HEK293 (cell line): ENCODE measurements at regions not wholly inside any gene's neighbourhood (a gene's known extent, or its start where the extent isn't known, plus 50 kb on each side); places are given as distances from the start of the nearest gene placed in this dataset.

ENCODE experiments used
- CTCF ChIA-PET: fragments of 350-600 bp; formaldehyde crosslinking; extraction: SDS; loops from one replicate; lab custom pipeline; 2021; ENCODE audit warnings: antibody characterized with exemption; lab: Yijun Ruan, JAX
- POLR2A ChIA-PET: fragments of 300-600 bp; formaldehyde crosslinking; extraction: SDS; loops from one replicate; lab custom pipeline; 2020; ENCODE audit warnings: antibody characterized with exemption, inconsistent platforms; lab: Yijun Ruan, JAX
- H3K27ac ChIP-seq: fragments of 200-500 bp; sonication (Bioruptor generic); 2 replicates; pipeline ENCODE4 v1.5.1; 2014; ENCODE audit warnings: low read depth, low read length, control low read depth, inconsistent platforms; ENCODE audit errors: extremely low read depth
- H3K36me3 ChIP-seq, 2 experiments: fragments of 200-500 bp in 1 of 2; sonication (Bioruptor generic) in 1 of 2; 1 replicate in 1 of 2; 2 replicates in 1 of 2; pipeline ENCODE4 v1.5.1; 2014 to 2017; ENCODE audit warnings: inconsistent platforms in 2 of 2, low read length in 2 of 2; ENCODE audit not compliant: control insufficient read depth in 2 of 2, insufficient read depth in 1 of 2
- H3K4me1 ChIP-seq: fragments of 200-500 bp; sonication (Bioruptor generic); 2 replicates; pipeline ENCODE4 v1.5.1; 2014; ENCODE audit warnings: mild to moderate bottlenecking, low read length, inconsistent platforms; ENCODE audit not compliant: control insufficient read depth, insufficient read depth
- H3K4me3 ChIP-seq: 2 replicates; pipeline ENCODE4 v1.5.1; 2011; ENCODE audit warnings: low read depth, mild to moderate bottlenecking, control low read depth, low read length, moderate library complexity
- H3K9me3 ChIP-seq: fragments of 200-500 bp; sonication (Bioruptor generic); 2 replicates; pipeline ENCODE4 v1.5.1; 2014; ENCODE audit warnings: low read depth, low read length, inconsistent platforms; ENCODE audit not compliant: control insufficient read depth, insufficient read depth
- CTCF ChIP-seq: fragments of 450-650 bp; formaldehyde crosslinking; IDR thresholded peaks from 2 replicates; pipeline ENCODE4 v1.5.1; 2016; ENCODE audit warnings: missing biosample characterization, missing genetic modification characterization
- EGR2 ChIP-seq: fragments of 450-650 bp; formaldehyde crosslinking; IDR thresholded peaks from 2 replicates; pipeline ENCODE4 v1.5.1; 2016; ENCODE audit warnings: low read depth, missing biosample characterization, missing genetic modification characterization
- FEZF1 ChIP-seq: fragments of 450-650 bp; formaldehyde crosslinking; IDR thresholded peaks from 2 replicates; pipeline ENCODE4 v1.5.1; 2016; ENCODE audit warnings: missing biosample characterization, missing genetic modification characterization
- REPIN1 ChIP-seq: fragments of 450-650 bp; formaldehyde crosslinking; IDR thresholded peaks from 2 replicates; pipeline ENCODE4 v1.5.1; 2017; ENCODE audit warnings: missing biosample characterization, missing genetic modification characterization, low read depth
- SCRT2 ChIP-seq: fragments of 450-650 bp; formaldehyde crosslinking; IDR thresholded peaks from 2 replicates; pipeline ENCODE4 v1.5.1; 2016; ENCODE audit warnings: missing biosample characterization, missing genetic modification characterization
- YY2 ChIP-seq: fragments of 450-650 bp; formaldehyde crosslinking; IDR thresholded peaks from 2 replicates; pipeline ENCODE4 v1.5.1; 2016; ENCODE audit warnings: missing biosample characterization, missing genetic modification characterization
- ZBTB7A ChIP-seq: fragments of 450-650 bp; formaldehyde crosslinking; IDR thresholded peaks from 2 replicates; pipeline ENCODE4 v1.5.1; 2016; ENCODE audit warnings: low read depth, missing biosample characterization, missing genetic modification characterization
- ZNF140 ChIP-seq: fragments of 450-650 bp; formaldehyde crosslinking; IDR thresholded peaks from 2 replicates; pipeline ENCODE4 v1.5.1; 2016; ENCODE audit warnings: missing biosample characterization, missing genetic modification characterization
- ZNF214 ChIP-seq: fragments of 450-650 bp; formaldehyde crosslinking; IDR thresholded peaks from 2 replicates; pipeline ENCODE4 v1.5.1; 2017; ENCODE audit warnings: missing biosample characterization, mild to moderate bottlenecking, missing genetic modification characterization, borderline replicate concordance
- ZNF239 ChIP-seq: fragments of 450-650 bp; formaldehyde crosslinking; IDR thresholded peaks from 2 replicates; pipeline ENCODE4 v1.5.1; 2016; ENCODE audit warnings: missing biosample characterization, missing genetic modification characterization
- ZNF26 ChIP-seq: fragments of 450-650 bp; formaldehyde crosslinking; IDR thresholded peaks from 2 replicates; pipeline ENCODE4 v1.5.1; 2016; ENCODE audit warnings: missing biosample characterization, missing genetic modification characterization
- ZNF280C ChIP-seq: fragments of 450-650 bp; formaldehyde crosslinking; IDR thresholded peaks from 2 replicates; pipeline ENCODE4 v1.5.1; 2016; ENCODE audit warnings: missing biosample characterization, missing genetic modification characterization
- ZNF302 ChIP-seq: fragments of 450-650 bp; formaldehyde crosslinking; IDR thresholded peaks from 2 replicates; pipeline ENCODE4 v1.5.1; 2016; ENCODE audit warnings: missing biosample characterization, missing genetic modification characterization, low read depth
- ZNF311 ChIP-seq: fragments of 450-650 bp; formaldehyde crosslinking; IDR thresholded peaks from 2 replicates; pipeline ENCODE4 v1.5.1; 2017; ENCODE audit warnings: missing biosample characterization, missing genetic modification characterization, borderline replicate concordance
- ZNF335 ChIP-seq: fragments of 450-650 bp; formaldehyde crosslinking; conservative IDR thresholded peaks from 2 replicates; pipeline ENCODE4 v1.5.1; 2016; ENCODE audit warnings: missing biosample characterization, missing genetic modification characterization
- ZNF354C ChIP-seq: fragments of 450-650 bp; formaldehyde crosslinking; IDR thresholded peaks from 2 replicates; pipeline ENCODE4 v1.5.1; 2016; ENCODE audit warnings: missing biosample characterization, missing genetic modification characterization, low read depth, borderline replicate concordance
- ZNF426 ChIP-seq: fragments of 450-650 bp; formaldehyde crosslinking; IDR thresholded peaks from 2 replicates; pipeline ENCODE4 v1.5.1; 2017; ENCODE audit warnings: missing biosample characterization, missing genetic modification characterization, mild to moderate bottlenecking, inconsistent platforms, moderate library complexity
- ZNF48 ChIP-seq: fragments of 450-650 bp; formaldehyde crosslinking; IDR thresholded peaks from 2 replicates; pipeline ENCODE4 v1.5.1; 2016; ENCODE audit warnings: missing biosample characterization, missing genetic modification characterization
- ZNF488 ChIP-seq: fragments of 450-650 bp; formaldehyde crosslinking; IDR thresholded peaks from 2 replicates; pipeline ENCODE4 v1.5.1; 2016; ENCODE audit warnings: missing biosample characterization, missing genetic modification characterization
- ZNF544 ChIP-seq: fragments of 450-650 bp; formaldehyde crosslinking; IDR thresholded peaks from 2 replicates; pipeline ENCODE4 v1.5.0; 2017; ENCODE audit warnings: missing biosample characterization, missing genetic modification characterization
- ZNF548 ChIP-seq: fragments of 450-650 bp; formaldehyde crosslinking; IDR thresholded peaks from 2 replicates; pipeline ENCODE4 v1.5.1; 2016; ENCODE audit warnings: missing biosample characterization, missing genetic modification characterization
- ZNF555 ChIP-seq: fragments of 450-650 bp; formaldehyde crosslinking; conservative IDR thresholded peaks from 2 replicates; pipeline ENCODE4 v1.5.1; 2017; ENCODE audit warnings: missing biosample characterization, mild to moderate bottlenecking, missing genetic modification characterization, inconsistent platforms
- ZNF585B ChIP-seq: fragments of 450-650 bp; formaldehyde crosslinking; IDR thresholded peaks from 2 replicates; pipeline ENCODE4 v1.5.1; 2016; ENCODE audit warnings: missing biosample characterization, missing genetic modification characterization
- ZNF600 ChIP-seq: fragments of 450-650 bp; formaldehyde crosslinking; IDR thresholded peaks from 2 replicates; pipeline ENCODE4 v1.5.1; 2016; ENCODE audit warnings: missing biosample characterization, missing genetic modification characterization
- ZNF660 ChIP-seq: fragments of 450-650 bp; IDR thresholded peaks from 2 replicates; pipeline ENCODE4 v1.5.1; 2018; ENCODE audit warnings: missing biosample characterization, mild to moderate bottlenecking, missing genetic modification characterization
- ZNF664 ChIP-seq: fragments of 450-650 bp; formaldehyde crosslinking; IDR thresholded peaks from 2 replicates; pipeline ENCODE4 v1.5.1; 2016; ENCODE audit warnings: missing biosample characterization, missing genetic modification characterization
- ZNF677 ChIP-seq: fragments of 450-650 bp; IDR thresholded peaks from 2 replicates; pipeline ENCODE4 v1.5.0; 2018; ENCODE audit warnings: missing biosample characterization, mild to moderate bottlenecking, missing genetic modification characterization, moderate library complexity
- ZNF704 ChIP-seq: fragments of 450-650 bp; formaldehyde crosslinking; IDR thresholded peaks from 2 replicates; pipeline ENCODE4 v1.5.1; 2016; ENCODE audit warnings: missing biosample characterization, missing genetic modification characterization
- ZNF776 ChIP-seq: fragments of 450-650 bp; formaldehyde crosslinking; IDR thresholded peaks from 2 replicates; pipeline ENCODE4 v1.5.0; 2017; ENCODE audit warnings: missing biosample characterization, missing genetic modification characterization, borderline replicate concordance
- ZNF785 ChIP-seq: fragments of 450-650 bp; formaldehyde crosslinking; IDR thresholded peaks from 2 replicates; pipeline ENCODE4 v1.5.1; 2016; ENCODE audit warnings: missing biosample characterization, missing genetic modification characterization

- TF ChIP-seq ZNF704 (tag by site-specific recombination) (no peak), EGR2 (tag by site-specific recombination) (no peak), ZNF214 (tag by site-specific recombination) (no peak), ZNF664 (no peak), FEZF1 (tag by site-specific recombination) (no peak), ZNF48 (no peak), ZNF677 (tag by site-specific recombination) (no peak), ZNF426 (no peak), ZNF26 (tag by site-specific recombination) (no peak), SCRT2 (tag by site-specific recombination) (no peak), ZNF585B (tag by site-specific recombination) (no peak), ZNF239 (tag by site-specific recombination) (no peak), REPIN1 (tag by site-specific recombination) (no peak), YY2 (no peak), ZNF280C (no peak), ZNF140 (no peak), ZBTB7A (tag by site-specific recombination) (no peak), ZNF311 (tag by site-specific recombination) (no peak), ZNF600 (no peak)
Observed at GRCh38 chr19:33926306-33926705, 129.6 kb downstream of the KCTD15 start.

GRCh38 chr19:33927789-33928457 lies 131.3 kb downstream of the KCTD15 start:
- POLR2A ChIA-PET, result no interaction called here
- Histone ChIP-seq H3K27ac (no peak overlapping the region), H3K4me1 (no peaks in the 10 kb centered on the region; the same call in 1 of the 2 replicates), H3K36me3 (no peaks in the 10 kb centered on the region), H3K9me3 (no peaks in the 10 kb centered on the region; the same call in 1 of the 2 replicates), H3K4me3 (no peak overlapping the region)
- CTCF ChIA-PET, result interaction anchor here (0.8 kb wide), 1 partner anchor 19 kb away, joined by 5 read pairs; no protein-coding TSS in a partner anchor
- TF ChIP-seq ZNF302 (tag by site-specific recombination) (no peak), ZNF776 (tag by site-specific recombination) (no peak), ZNF660 (no peak), ZNF335 (no peak), ZNF488 (tag by site-specific recombination) (no peak), ZNF548 (tag by site-specific recombination) (no peak), ZNF555 (tag by site-specific recombination) (no peak), ZNF354C (tag by site-specific recombination) (no peak), ZNF214 (tag by site-specific recombination) (no peak), CTCF (tag by site-specific recombination) (no peak), ZNF544 (tag by site-specific recombination) (no peak), ZNF785 (no peak)

More at GRCh38 chr19:33926306-33926705, 129.6 kb downstream of the KCTD15 start:
- ChIA-PET POLR2A (no interaction called here), CTCF (no interaction called here)
- no peaks in the 10 kb centered on the region; a peak in 1 of 3 replicates for H3K36me3 ChIP-seq
- H3K9me3 ChIP-seq, result no peaks in the 10 kb centered on the region; the same call in 1 of the 2 replicates
- no peak overlapping the region for H3K4me3 ChIP-seq
- H3K27ac ChIP-seq, result no peak overlapping the region
- no peaks in the 10 kb centered on the region; the same call in 1 of the 2 replicates for H3K4me1 ChIP-seq
